Jurkat, Clone E6-1 (cell line): ENCODE measurements at regions not wholly inside any gene's neighbourhood (a gene's known extent, or its start where the extent isn't known, plus 50 kb on each side); places are given as distances from the start of the nearest gene placed in this dataset.
"Not testable (repeated sequence)": the region's sequence is repeated elsewhere in the genome, so short reads cannot be mapped to it uniquely, and the experiment has no call there.

Source experiments
- DNase-seq: peaks from one replicate; pipeline ENCODE4 v3.0.0-alpha.2; 2011; ENCODE audit warnings: low read depth, low spot score
- H3K4me3 ChIP-seq: 2 replicates; pipeline ENCODE4 v1.5.1; 2011; ENCODE audit warnings: mild to moderate bottlenecking, low read length, control low read depth, moderate library complexity

DNA sequence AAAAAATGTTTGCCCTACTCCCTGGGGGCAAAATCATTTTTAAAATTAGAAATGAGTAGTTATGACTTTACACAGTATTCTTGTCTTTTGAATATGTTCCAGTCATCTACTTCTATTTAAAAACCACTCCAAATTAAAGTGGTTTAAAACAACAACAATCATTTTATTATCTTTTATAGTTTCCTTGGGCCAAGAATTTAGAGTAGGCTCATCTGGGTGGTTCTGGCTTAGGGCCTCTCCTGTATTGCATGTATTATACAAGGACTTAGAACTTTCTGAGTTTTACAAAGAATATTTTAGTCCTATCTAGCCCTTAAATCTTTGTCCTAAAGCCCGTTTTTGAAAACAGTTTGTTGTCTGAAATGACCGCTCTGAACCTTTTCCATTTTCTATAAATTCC lies 132.5 kb upstream of the INTU start:
- H3K4me3 ChIP-seq: no peak overlapping the region
- DNase-seq: no peak

DNA sequence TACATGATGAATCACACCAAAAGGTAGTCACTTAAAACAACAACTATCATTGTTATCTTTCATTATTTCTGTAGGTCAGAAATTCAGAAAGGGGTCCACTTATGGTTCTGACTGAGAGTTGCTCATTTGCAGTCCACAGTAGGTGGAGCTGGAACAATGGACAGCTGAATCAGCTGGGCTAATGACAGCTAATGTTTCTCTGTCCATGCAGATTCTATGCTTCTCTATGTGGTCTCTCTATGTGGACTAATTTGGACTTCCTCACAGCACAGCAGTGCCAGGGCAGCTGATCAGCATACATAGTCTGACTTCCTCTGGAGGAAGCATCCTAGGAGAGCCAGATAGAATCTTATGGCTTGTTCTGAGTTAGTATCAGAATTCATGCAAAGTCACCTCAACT lies 131.7 kb upstream of the INTU start:
- no peak overlapping the region for H3K4me3 ChIP-seq
- no peak for DNase-seq

DNA sequence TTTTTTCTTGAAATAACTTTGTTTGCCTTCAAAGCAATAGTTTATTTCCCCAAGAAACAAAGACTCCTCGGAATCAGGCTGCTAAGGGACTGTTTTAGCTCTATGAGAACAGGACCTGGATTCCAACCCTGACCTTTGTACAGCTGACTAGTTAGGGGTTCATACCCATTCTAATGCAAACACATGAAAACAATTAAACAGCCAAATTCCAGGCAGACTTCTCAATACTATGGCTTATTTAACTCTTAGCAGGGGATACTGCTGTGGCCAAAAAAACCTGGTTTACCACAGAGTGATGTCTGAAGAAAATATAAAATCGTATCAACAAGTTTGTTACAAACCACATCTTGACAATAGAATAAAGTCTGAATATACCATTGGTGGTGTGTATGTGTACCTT lies 129.6 kb upstream of the INTU start:
- no peak overlapping the region for H3K4me3 ChIP-seq

DNA sequence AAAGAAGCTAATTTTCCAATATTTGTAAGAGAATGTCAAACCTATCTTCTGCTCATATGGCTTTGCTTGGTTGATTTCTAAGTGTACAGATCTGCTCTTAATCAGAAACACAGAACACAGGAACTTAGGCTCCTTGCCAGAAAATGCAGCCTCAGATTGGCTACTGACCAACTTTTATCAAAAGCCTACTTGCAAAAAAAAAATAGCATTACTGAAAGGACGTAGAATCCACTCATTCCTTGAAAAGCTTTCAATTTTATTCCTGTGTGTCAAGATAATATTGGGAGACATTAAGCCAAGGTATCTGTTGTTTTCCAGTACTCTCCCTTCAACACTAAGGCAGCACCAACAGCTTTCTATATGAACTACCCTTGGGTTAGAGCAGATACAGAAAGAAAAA lies 127.6 kb upstream of the INTU start:
- no peak overlapping the region for H3K4me3 ChIP-seq
- DNase-seq: no peak

More for the DNA sequence above, 129.6 kb upstream of the INTU start:
- DNase-seq: no peak

DNA sequence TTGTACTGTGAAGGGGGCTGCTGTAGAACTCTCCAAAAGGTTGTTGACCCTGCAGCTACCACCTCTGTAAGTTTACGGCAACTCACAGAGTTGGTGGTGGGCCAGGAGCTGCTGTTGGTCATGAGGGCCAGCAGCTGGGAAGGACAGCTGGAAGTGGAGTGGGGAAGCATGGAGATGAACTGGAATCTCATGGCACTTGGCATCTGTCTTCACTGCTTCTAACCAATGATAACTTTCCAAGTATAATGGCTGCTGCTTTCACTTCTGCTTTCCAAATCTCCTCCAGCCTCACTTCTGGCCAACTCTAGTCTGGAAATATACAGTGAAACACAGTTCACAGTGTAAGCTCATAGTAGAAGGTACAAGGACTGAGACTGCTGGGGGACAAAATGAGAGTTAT lies 126.5 kb upstream of the INTU start:
- no peak for DNase-seq
- H3K4me3 ChIP-seq: no peak overlapping the region

DNA sequence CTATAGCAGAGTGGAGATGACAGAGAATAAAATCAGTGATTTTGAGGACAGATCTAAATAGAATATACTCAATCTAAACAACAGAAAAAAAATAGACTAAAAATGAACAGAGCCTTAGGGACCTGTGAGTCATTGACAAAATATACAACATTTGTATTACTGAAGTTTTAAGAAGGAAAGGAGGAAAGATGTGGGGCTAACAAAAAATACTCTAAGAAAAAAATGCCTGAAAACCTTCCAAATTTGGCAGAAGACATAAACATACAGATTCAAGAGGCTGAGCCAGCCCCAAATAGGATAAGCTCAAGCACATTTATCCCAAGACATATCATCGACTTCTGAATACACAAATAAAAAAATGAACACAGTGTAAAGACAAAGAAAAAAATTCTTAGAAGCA lies 123.6 kb upstream of the INTU start:
- no peak overlapping the region for H3K4me3 ChIP-seq
- no peak for DNase-seq

DNA sequence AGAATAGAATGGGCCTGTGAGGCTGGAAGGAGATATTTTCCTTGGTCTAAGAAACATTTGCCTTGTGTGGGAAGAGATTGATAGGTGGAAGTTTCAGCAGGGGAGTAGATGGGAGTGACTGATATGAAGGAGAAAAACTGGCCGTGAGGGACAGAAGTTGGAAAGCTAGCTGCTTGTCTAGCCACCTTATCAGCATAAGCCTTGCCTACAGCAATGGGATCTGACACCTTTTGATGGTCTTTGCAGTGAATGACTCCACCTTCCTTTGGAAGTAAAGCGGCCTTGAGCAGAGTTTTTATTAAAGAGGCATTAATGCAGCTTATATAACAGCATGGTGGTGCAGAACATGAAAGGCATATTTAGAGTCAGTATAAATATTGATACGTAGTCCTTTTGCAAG lies 120.1 kb upstream of the INTU start:
- H3K4me3 ChIP-seq: not testable (repeated sequence)

DNA sequence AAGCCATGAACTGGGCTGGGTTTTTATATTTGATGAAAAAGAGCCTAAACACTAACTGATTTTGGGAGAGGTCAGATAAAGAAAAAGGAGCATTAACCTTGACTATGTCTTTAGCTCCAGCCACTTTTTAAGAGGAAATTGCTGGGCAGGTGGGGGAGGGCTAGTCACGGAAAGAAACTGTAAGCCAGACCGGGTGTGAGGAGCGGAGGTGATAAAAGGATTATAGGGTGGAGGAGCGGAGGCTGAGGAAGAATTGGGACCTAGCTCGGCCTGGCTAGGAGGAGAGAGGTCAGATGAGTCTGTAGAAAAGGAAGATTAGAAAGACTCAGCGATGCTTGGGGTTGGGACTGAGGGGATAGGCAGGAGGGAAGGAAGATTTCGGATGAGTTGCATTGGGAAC lies 117.5 kb upstream of the INTU start:
- H3K4me3 ChIP-seq, DNase-seq: not testable (repeated sequence)

More for the DNA sequence above, 120.1 kb upstream of the INTU start:
- not testable (repeated sequence) for DNase-seq

DNA sequence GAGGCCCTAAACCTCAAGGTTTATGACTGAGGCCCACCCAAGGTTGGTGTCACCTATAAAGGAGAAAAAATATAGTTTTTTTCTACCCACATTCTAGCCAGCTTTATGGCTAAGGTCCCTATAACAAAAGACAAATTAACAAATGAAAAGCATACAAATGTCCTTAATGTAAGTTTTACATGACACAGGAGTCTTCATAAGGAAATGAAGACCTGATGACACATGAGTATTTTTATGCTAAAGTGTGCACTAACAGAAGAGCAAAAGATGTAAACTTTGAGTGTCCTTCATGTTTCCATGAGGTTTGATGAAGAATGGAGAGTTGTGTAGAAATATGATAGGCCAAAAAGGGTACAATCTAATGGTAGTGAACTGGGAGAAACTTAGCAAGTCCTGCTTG lies 114.7 kb upstream of the INTU start:
- no peak for DNase-seq

DNA sequence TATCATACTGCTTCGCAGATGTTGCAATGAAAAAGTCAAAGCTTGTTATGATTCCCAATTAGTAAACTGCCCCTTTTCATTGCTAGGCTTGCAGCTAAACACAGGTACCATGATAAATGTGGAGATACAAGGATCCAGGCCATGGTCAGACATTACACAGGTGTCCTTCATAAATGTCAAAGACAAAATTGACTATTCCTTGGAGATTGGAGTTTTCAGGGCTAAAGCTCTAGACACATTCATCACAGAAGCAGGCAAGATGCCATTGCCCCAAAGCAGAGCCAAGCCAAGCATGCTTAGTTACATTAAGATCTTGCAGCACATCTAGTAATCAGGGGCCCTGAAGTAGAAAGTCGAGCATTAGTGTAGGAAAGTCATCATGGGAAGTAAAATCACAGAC lies 111.3 kb upstream of the INTU start:
- H3K4me3 ChIP-seq: no peak overlapping the region
- no peak for DNase-seq

More for the DNA sequence above, 114.7 kb upstream of the INTU start:
- H3K4me3 ChIP-seq: no peak overlapping the region

DNA sequence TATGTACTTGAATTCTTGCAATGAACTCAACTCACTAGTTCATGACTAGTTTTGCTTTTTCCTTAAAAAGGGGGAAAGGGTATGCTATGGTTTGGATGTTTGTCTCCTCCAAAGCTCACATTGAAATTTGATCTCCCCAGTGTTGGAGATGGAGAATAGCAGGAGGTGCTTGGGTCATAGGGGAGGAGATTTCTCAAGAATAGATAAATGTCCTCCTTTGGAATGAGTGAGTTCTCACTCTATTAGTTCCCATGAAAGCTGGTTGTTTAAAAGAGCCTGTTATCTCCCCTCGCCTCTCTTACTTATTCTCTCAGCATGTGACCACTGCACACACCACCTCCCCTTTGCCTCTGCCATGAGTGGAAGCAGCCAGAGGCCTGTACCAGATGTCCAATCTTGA lies 109.4 kb upstream of the INTU start:
- no peak for DNase-seq
- no peak overlapping the region for H3K4me3 ChIP-seq

DNA sequence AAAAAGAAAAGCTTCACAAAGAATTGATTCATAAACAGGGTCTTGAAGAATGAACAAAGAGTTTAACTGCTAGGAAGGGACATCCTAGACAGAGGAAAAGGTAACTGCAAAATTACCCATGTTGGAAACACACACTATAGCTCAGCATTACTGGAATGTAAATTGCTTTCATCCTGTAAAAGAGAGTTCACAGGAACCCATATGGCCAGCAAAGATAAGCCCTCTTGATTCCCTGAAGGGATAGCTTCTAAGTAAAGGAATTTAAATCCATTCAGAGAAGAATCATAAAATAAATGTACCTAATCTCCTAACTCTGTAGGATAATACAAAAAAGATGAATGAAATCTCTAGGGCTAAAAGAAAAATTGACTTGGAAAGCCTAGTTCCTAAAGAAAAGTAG lies 107.1 kb upstream of the INTU start:
- DNase-seq: no peak
- no peak overlapping the region for H3K4me3 ChIP-seq

DNA sequence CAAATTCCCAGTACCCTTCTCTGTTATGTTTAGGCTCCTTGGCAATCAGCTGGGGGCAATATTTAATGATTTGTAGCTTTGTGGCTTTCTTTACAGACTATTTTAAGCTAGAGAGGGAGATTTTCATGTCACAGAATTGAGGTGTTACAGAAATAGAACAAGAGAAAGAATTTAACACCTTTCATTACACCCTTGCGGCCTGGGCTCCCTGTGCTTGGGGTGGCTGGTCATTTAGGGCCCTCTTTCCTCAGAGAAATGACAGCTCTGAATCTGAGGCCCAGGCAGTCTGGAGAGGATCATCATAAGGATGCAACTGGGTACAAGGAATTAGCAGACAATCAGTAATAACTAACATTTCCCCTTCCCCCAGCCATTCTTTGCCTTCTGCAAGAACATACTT lies 104.5 kb upstream of the INTU start:
- no peak overlapping the region for H3K4me3 ChIP-seq
- DNase-seq: no peak

DNA sequence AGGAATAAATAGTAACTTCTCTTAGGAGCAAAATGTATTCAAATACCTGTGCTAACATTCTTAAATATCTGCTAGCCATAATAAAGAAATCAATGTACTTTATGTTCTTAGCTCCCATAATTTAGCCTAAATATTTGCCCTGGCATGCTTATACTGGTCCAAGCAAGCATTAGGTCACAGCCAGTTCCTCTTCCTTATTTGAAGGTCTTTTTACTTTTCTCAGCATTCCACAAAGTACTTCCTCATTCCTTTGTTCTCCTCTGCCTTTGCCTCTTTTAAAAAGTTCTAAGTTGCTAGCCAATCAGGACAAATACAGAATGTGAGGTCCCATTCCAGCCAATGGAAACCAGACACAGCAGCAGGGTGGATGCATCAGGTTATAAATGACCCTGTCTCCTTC lies 102.9 kb upstream of the INTU start:
- H3K4me3 ChIP-seq, DNase-seq: not testable (repeated sequence)

DNA sequence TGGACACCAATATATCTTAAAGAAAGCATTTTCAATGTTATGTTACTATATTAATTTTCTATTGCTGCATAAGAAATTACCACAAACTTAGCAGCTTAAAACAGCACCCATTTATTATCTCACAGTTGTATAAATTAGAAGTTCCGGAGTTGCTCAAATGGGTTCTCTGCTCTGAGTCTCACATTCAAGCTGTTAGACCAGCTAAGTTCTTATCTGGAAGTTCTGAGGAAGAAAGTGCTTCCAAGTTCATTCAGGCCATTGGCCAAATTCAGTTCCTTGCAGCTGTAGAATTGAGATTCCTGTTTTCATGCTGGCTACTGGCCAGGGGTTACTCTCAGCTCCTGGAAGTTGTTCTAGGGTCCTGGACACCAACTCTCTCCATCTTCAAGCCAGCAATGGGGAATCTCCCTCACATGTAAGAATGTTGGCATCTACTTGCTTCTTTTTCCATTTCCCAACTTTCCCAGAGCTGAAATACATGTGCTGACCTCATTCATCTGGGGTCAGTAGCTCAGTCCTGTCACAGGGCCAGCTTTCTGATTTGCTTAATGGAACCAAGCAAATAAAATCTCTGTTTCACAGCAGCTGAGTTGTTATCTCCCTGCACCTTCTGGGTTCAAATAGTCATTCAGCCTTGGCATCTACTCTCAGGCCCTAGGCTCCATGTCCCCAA lies 99.6 kb upstream of the INTU start:
- DNase-seq: no peak
- H3K4me3 ChIP-seq: no peak overlapping the region

DNA sequence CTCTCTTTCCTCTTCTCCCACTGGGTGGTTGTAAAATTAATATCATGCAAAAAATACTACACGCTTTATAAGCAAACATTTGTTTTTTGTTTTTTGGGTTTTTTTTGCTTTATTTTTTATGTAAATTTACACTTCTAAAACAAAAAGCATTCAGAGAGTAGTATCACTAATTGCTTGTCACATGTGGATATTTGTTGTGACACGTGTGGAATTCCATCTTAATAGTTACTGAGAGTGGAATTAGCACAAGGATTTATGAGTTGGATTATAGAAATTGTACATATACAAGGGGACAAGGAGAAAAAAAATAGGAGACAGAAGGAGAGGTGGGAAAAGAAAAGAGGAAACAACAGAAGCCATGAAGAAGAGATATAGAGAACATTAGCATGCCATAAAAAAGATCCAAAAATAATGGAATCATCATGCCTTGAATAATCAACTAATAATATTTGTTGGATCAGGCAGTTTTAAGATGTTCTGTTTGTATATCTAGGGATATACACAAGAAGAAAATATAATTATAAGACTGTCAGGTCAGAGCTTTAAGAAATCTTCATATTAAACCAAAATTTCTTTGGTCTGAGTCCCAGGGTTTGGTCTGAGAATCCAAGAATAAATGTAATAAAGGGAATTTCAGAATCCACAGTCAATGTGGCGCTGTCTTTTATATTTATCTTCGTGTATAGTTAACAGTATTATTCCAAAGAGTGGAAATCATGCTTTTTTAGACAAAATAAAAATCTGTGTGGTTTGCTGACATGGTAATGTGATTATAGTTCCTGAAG lies 98.5 kb upstream of the INTU start:
- no peak overlapping the region for H3K4me3 ChIP-seq
- no peak for DNase-seq

DNA sequence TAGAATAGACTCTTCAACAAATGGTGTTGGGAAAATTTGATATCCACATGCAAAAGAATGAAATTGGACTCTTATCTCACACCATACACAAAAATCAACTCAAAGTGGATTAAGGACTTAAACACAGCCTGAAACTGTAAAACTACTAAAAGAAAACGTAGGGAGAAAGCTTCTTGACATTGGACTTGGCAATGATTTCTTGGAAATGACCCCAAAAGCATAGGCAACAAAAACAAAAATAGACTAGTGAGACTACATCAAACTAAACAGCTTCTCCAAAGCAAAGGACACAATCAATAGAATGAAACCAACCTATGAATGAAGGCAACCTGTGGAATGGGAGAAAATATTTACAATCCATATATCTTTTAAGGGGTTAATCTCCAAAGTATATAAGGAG lies 94.7 kb upstream of the INTU start:
- no peak overlapping the region for H3K4me3 ChIP-seq
- no peak for DNase-seq

DNA sequence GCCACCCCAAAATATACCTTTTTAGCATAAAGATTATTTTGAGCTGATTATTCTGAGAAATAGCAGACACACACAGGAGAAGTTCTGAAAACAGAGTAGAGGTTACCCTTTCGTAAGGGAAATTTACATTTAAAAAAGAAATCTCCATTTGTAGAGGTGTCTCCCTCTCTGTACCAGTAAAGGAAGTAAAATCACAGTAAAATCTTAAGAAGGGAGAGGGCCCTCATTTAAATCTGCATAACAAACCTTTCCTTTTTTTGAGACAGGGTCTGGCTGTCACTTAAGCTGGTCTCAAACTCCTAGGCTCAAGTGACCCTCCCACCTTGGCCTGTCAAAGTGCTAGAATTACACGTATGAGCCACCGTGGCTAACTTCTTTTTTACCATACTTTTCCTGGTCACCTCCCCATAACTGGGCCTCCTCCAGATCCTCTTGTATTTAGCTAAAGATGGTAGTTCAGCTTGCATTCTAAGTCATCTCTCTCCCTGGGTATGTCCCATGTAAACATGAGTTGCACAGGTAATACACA lies 92.2 kb upstream of the INTU start:
- DNase-seq: no peak
- no peak overlapping the region for H3K4me3 ChIP-seq

DNA sequence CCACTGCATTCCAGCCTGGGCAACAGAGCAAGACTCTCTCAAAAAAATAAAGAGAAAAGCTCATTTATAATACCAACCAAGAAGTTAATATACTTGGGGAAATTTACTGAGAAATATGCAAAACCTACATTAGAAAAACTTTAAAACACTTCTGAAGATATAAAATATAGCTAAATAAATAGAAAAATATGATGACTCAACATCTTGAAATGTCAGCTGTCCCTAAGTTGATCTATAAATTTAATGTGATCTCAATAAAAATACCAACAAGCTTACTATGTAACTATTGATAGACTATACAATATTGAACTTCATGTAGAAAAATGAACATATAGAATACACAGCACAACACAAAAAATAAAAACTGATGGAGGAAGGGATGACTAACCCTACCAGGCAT lies 87.5 kb upstream of the INTU start:
- no peak for DNase-seq
- no peak overlapping the region for H3K4me3 ChIP-seq

DNA sequence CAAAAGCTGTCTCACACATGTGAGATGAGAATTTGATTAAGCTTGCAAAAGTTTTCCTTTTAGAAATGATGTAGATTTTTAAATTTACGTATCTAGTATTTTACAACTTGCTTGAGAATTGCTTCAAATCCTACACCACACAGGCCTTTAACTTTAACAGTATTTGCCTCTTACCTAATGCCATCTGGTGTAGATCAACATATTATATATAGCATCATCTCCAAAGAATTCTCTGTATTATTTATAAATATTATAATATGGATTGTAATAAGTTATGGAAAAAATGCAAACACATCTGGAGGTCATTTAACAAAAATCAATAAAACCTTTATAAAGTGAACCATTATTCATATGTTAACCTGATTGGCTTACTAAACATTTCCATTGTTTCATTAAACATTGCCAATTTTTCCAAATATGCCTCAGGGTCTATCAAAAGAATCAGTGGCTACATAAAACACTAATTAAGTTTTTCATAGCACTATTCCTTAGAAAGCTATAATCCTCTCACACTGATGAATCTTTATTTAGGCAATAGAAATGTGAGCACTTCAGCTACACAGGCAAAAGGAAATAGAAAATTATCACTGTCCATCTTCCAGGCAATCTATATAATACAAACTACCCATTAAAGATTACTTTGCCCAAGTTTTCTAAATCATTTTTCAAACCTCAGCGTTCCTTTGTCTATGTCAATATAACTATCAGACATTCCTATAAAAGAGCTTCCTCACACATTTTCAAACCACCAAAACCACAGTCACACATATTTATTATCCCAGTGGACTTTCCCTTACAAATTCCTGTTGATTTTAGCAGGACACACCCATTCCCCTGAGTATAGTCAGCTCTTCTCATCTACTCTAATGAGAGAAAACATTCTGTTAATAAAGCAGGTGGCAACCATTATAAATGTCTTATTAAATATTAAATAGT lies 83.5 kb upstream of the INTU start:
- no peak for DNase-seq

More for the DNA sequence above, 83.5 kb upstream of the INTU start:
- no peak overlapping the region for H3K4me3 ChIP-seq
